ENCODE measurements at regions not wholly inside any gene's neighbourhood (a gene's known extent, or its start where the extent isn't known, plus 50 kb on each side); places are given as distances from the start of the nearest gene placed in this dataset.

DNA sequence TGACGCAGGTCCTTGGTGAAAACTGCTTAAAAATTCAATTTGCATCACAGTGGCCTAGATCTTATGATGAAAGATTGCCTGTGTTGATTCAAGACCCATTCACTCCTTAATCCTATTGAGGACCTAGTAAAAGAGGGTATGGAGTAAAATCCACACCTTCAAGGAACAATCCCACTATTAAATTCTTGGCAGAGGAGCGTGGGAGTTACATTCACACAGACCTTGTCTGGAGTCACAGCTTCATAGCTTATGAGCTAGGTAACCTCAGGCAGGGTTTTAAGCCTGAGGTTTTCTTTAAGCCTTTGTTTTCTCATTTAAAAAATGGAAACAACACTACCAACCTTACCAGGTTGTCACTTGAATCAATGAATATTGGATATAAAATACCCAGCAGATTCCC is 566.5 kb upstream of the ZNF462 start:
- no peaks in the 10 kb centered on the region for H3K9me3 ChIP-seq (ENCODE audit: control insufficient read depth in 2 of 3, insufficient read depth in 1 of 3, low read length in 3 of 3)
- no peaks in the 10 kb centered on the region for H3K4me1 ChIP-seq (ENCODE audit: control insufficient read depth in 2 of 3, insufficient read depth in 2 of 3, low read depth in 1 of 3, low read length in 3 of 3)
- intact Hi-C loops (cut with DNase I): no loop called here
- TF ChIP-seq, protein P1, sequence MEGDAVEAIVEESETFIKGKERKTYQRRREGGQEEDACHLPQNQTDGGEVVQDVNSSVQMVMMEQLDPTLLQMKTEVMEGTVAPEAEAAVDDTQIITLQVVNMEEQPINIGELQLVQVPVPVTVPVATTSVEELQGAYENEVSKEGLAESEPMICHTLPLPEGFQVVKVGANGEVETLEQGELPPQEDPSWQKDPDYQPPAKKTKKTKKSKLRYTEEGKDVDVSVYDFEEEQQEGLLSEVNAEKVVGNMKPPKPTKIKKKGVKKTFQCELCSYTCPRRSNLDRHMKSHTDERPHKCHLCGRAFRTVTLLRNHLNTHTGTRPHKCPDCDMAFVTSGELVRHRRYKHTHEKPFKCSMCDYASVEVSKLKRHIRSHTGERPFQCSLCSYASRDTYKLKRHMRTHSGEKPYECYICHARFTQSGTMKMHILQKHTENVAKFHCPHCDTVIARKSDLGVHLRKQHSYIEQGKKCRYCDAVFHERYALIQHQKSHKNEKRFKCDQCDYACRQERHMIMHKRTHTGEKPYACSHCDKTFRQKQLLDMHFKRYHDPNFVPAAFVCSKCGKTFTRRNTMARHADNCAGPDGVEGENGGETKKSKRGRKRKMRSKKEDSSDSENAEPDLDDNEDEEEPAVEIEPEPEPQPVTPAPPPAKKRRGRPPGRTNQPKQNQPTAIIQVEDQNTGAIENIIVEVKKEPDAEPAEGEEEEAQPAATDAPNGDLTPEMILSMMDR (IDR thresholded peaks at IDR 0.05; ENCODE audit: borderline replicate concordance, extremely low read depth, insufficient read depth): no peak
- no peak overlapping the region for H3K4me3 ChIP-seq (ENCODE audit: low read length in 3 of 3)
- no peaks in the 10 kb centered on the region for H3K27me3 ChIP-seq (ENCODE audit: control insufficient read depth, insufficient read depth, low read length)
- H3K27ac ChIP-seq (ENCODE audit: low read depth in 2 of 2, low read length in 2 of 2): no peak overlapping the region
- DNase-seq (no peak), FAIRE-seq (no peak)
- H3K9ac ChIP-seq (ENCODE audit: low read length in 3 of 3): no peak overlapping the region
- H3K36me3 ChIP-seq (ENCODE audit: control insufficient read depth in 2 of 3, insufficient read depth in 3 of 3, low read length in 3 of 3): no peaks in the 10 kb centered on the region

DNA sequence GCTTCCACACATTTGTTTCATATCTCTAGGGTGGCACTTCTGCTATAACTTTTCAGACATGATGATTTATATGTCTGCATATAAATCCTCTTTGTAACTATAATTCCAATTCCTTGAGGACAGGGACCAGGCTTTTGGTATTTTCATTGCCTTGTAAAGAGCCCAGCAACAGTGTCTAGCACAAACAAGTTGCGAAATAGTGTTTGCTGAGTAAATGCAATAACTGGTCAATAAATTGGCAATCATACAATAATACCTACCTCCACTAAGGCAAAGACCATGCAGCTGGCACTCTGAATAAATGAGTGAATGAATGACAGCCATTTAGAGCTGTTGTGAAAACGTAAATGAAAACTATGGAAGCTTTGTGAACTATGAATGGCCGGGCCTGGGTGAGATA is 564.0 kb upstream of the ZNF462 start:
- Histone ChIP-seq H3K27ac (ENCODE audit: low read depth in 2 of 2, low read length in 2 of 2) (no peak overlapping the region), H3K36me3 (ENCODE audit: control insufficient read depth in 2 of 3, insufficient read depth in 3 of 3, low read length in 3 of 3) (no peaks in the 10 kb centered on the region), H3K4me3 (ENCODE audit: low read length in 3 of 3) (no peak overlapping the region), H3K27me3 (ENCODE audit: control insufficient read depth, insufficient read depth, low read length) (no peaks in the 10 kb centered on the region), H3K9me3 (ENCODE audit: control insufficient read depth in 2 of 3, insufficient read depth in 1 of 3, low read length in 3 of 3) (no peaks in the 10 kb centered on the region), H3K4me1 (ENCODE audit: control insufficient read depth in 2 of 3, insufficient read depth in 2 of 3, low read depth in 1 of 3, low read length in 3 of 3) (no peaks in the 10 kb centered on the region), H3K9ac (ENCODE audit: low read length in 3 of 3) (no peak overlapping the region)
- DNase-seq: no peak
- no peak for FAIRE-seq
- intact Hi-C loops (cut with DNase I): no loop called here
- TF ChIP-seq, protein P1 (IDR thresholded peaks at IDR 0.05; ENCODE audit: borderline replicate concordance, extremely low read depth, insufficient read depth): no peak

GRCh38 chr9:106304401-106304920 is 558.5 kb upstream of the ZNF462 start:
- Histone ChIP-seq H3K27me3 (ENCODE audit: control insufficient read depth, insufficient read depth, low read length) (no peaks in the 10 kb centered on the region), H3K4me1 (ENCODE audit: control insufficient read depth in 2 of 3, insufficient read depth in 2 of 3, low read depth in 1 of 3, low read length in 3 of 3) (peaks cover 0 to 10% (median 0%) of the 10 kb centered on the region in 3 donors), H3K27ac (ENCODE audit: low read depth in 2 of 2, low read length in 2 of 2) (no peak overlapping the region), H3K9me3 (ENCODE audit: control insufficient read depth in 2 of 3, insufficient read depth in 1 of 3, low read length in 3 of 3) (no peaks in the 10 kb centered on the region), H3K4me3 (ENCODE audit: low read length in 3 of 3) (no peak overlapping the region), H3K36me3 (ENCODE audit: control insufficient read depth in 2 of 3, insufficient read depth in 3 of 3, low read length in 3 of 3) (no peaks in the 10 kb centered on the region), H3K9ac (ENCODE audit: low read length in 3 of 3) (no peak overlapping the region)
- TF ChIP-seq, protein P1 (IDR thresholded peaks at IDR 0.05; ENCODE audit: borderline replicate concordance, extremely low read depth, insufficient read depth): no peak
- intact Hi-C loops (cut with DNase I): no loop called here
- no peak for FAIRE-seq
- DNase-seq: no peak

All from kidney (tissue), 13 donors.